Kidney capillary endothelial cell (primary cell): ENCODE measurements at regions not wholly inside any gene's neighbourhood (a gene's known extent, or its start where the extent isn't known, plus 50 kb on each side); places are given as distances from the start of the nearest gene placed in this dataset.
"Not testable (repeated sequence)": the region's sequence is repeated elsewhere in the genome, so short reads cannot be mapped to it uniquely, and the experiment has no call there.

Source experiments
- DNase-seq: peaks from one replicate; pipeline ENCODE4 v3.0.0-alpha.2; 2018; ENCODE audit warnings: low spot score

DNA sequence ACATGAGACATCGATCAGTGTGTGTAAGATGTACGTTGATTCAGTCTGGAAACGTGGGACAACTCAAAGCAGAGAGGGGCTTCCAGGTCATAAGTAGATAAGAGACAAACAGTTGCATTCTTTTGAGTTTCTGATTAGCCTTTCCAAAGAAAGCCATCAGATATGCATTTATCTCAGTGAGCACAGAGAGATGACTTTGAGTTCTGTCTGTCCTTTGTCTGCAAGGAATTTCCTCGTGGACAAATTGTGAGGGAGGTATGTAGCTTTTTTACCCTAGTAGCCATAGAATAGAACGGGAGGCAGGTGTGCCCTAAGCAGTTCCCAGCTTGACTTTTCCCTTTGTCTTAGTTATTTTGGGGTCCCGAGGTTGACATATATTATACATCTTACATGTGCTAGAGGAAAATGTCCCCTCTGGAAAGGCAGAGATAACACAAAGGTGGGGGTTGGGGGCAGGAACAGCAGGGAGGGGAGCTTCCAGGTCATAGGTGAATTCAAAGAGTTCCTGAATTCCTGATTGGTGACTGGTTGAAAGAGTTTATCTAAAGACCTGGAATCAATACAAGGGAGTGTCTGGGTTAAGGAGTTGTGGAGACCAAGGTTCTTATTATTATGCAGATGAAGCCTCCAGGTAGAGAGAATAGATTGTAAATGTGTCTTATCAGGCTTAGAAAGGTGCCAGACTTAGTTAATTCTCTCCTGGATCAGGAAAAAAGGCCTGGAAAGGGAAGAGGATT lies 237.0 kb downstream of the NFATC2 start:
- no peak for DNase-seq

DNA sequence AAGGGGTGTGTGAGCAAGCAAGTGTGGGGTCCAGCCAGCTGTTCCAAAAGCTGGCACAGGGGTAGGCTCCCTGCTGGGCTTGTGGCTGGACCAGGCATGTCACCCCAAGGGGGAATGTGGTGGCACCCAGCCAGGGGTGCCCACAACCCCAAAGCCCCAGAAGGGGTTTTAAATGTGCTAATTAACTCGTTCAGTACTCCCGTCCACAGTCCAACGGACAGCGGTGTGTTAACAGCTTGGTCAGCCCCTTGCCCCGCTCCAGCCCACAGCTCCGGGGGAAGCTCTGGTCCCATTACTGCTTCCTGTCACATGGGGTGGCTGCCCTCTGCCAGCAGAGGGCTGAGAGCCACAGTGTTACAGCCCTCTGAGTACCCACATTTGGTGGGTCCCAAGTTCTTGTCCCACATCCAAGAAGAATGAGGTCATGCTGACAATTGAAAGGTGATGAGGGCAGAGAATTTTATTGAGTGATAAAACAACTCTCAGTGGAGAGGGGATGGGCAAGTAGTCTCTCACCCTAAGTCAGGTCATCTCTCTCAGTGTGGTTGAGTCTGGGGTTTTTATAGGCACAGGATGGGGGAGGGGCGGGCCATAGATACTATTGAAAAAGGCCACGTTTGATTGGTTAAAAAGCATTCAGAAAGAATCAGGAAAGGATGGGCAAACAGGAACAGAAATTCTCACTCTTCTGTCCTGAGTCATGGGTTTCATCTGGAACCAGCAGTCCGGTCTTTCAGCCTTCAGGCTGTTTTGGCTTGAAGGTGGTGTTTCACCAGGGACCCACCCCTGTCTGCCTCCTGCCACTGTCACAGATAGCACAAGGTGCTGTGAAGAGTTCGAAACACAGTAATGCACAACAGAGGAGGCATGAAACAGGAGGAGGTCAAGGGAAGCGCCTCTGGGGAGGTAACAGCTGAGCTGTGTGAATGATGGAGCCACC lies 238.5 kb downstream of the NFATC2 start:
- no peak for DNase-seq

DNA sequence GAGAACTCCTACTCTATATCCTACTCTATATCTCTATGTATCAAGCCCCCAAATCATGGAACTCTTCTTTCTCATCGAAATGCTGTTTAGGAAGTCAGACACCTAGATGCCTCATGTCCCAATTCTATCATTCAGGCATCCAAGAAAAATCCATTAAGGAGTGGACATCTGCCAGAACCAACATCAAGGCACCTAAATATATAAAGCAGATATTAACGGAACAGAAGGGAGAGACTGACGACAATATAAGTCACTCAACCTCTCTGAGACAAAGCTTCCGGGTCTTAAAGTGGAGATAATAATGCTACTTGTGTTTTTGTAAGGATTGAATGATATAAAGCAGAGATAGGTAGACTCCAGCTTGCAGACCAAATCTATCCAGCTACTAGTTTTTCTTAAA lies 241.5 kb downstream of the NFATC2 start:
- DNase-seq, result no peak

DNA sequence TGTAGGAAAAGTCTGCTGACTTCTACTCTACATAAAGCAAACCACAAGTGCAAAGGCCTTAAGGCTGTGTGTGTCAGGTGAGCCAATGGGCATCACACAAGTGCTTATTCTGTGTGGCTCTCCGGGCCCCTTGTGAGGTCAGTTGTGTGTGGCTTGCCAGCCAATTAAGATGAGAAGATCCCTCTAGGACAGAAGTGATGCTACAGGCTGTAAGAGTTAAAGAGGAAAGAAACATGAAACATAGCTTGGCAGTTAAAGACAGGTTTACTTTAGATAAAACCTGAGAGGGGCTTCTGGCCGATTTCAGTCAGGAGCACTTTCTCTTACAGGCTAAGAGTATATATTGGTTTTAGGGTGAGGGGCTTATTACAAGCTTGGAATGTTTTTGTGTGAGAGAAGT lies 242.4 kb downstream of the NFATC2 start:
- DNase-seq, result no peak

DNA sequence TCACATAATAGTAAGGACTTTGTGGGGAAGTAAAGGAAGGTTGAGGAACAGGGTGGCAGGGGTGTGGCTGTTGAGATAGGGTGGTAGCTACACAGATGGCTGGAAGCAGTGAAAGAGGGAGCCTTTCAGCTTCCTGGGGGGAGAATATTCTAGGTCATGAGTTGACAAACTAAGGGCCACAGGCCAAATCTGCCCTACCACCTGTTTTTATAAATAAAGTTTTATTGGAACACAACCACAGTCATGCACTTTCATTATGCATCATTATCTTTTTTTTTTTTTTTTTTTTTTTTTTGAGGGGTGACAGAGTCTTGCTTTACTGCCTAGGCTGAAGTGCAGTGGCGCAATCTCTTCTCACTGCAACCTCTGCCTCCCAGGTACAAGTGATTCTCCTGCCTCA lies 243.1 kb downstream of the NFATC2 start:
- DNase-seq, result no peak

DNA sequence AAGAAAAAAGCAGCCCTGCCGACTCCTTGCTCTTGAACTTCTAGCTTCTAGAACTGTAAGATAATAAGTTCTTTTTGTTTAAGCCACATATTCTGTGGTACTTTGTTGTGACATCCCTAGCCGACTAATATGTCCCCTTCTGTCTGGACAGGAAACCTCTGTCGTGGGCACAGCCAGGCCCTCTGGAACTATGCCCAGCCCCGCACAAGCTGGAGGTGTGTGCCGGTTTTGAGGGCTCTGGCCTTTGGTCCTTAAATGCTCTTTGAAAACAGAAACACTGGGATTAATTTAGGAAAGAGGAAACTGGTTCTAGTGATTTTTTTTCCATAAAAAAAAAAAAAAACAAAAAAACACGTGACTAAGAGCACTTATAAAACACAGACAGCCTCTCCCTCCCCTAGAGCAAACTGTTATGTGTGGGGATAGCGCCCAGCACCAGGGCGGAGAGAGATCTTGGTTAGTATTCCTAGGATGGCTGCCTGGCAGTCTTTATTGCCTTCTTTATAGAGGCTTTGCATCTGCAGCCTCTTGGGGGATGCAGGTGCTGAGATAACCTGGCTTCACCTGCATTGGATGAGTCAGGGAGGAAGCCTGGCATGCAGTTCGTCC lies 244.3 kb downstream of the NFATC2 start:
- no peak for DNase-seq

DNA sequence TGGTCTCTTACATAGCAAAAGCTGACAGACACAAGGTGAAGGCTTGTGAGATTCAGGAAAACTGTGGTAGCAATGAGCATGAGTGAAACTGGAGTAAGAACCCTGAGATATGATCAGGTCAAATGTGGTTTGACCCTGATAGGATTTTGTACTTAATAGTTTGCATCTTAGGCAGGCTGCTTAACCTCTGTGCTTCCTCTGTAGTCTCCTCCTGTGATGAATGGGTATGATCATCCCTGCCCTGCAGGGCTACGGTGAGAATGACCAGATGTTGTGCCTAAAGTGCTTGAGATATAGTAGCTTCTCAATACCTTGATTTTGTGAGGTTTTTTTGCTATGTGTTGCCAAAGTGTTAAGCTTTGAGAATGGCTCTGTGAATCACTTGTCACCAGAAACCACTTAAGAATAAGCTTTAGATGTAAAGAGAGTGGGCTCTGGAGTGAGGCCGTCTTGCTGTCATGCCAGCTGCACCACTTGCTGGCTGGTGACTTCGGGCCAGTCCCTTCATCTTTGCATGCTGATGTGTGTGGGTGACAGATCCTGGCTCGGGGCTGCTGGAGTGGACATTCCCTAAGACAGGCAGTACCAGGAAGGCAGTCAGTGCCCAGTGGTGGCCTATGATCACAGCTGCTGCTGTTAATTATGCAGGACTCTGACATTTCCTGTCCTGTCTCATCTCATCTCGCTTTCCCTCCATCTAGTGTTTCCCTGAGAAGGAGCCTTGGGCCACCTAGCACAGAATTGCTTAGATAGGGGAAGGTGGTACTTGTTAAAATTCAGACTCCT lies 254.7 kb downstream of the NFATC2 start:
- DNase-seq, result no peak

DNA sequence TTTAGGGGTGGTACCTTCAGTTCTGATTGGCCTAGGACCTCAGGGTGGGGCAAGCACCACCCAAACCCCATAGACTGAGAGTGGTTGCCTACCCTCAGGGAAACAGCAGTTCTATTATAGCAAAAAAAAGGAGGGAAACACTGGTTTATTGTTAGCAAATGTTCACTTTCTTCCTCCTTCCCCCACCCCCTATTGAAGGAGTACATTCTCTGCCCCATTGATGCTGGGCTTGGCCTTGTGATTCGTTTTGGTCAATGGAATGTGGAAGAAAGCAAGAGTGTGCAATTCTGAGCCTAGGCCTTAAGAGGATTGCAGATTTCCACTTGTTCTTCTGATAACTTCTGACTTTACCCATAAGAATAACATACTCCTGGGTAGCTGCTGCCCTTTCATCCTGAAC lies 255.8 kb downstream of the NFATC2 start:
- no peak for DNase-seq

DNA sequence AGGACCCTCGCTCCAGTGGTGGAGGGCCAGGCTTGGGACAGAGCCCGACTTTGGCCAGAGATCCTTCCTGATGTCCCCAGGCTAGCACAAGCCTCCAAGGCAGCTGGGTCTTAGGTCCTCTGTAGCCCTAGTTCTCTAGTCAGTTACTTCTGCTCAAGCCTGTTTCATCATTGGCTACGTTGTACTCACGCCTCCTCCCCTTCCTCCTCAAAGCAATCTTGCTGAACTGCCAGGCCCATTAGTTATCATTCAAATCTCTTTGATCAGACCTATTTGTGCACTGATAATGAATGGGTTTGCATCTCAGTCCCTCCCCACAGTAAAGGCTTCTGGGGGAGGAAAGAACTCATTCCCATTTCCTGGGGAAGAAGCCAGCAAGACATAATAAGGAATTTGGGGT lies 256.8 kb downstream of the NFATC2 start:
- no peak for DNase-seq

DNA sequence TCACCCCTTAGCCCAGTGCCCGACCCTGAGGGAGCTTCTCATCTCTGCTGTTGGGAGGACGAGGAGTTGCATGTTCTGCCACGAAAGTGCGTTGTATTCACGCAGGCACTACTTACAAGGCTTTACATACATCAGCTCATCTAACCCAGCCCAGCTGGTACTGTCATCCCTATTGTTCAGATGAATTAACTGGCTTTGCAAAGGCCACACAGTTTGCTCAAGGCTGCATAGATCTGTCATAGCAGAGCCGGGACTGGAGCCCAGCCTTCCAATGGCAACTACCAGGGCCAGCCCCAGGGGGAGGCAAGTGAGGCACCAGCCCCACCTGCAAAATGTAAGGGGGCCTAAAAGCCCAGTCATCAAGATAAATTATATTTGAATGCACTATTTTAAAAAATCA lies 257.6 kb downstream of the NFATC2 start:
- no peak for DNase-seq

DNA sequence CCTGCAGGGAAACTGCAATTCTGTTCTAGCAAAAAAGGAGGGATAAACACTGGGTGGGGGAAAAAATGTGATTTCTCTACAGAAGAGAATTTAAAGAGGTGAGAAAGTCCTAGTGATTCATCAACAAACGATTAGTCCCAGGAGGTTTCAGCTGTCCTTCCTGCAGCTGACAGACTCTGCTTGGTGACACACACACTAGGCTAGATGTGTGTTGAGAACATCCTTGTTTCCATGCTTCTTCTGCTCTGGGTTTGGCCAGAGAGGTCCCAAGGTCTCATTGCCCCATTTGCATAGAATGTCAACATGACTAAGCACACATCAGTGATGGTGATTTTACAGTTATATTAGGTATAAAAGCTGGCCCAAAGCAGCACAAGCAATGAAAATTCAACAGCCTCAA lies 258.3 kb downstream of the NFATC2 start:
- DNase-seq, result no peak

DNA sequence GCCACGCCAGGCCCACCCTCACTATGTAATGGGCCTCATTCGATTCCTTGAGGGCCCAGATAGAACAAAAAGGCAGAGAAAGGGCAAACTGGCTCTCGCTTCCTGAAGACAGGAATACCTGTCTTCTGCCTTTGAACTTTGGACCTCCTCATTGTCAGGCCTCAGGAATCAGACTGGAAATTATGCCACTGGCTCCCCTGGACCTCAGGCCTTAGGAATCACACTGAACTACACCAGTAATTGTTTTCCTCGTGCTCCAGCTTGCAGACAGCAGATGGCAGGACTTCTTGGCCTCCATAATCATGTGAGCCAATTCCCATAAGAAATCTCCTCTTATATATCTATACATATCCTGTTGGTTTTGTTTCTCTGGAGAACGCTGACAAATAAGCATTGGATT lies 258.6 kb upstream of the KCNG1 start:
- no peak for DNase-seq

DNA sequence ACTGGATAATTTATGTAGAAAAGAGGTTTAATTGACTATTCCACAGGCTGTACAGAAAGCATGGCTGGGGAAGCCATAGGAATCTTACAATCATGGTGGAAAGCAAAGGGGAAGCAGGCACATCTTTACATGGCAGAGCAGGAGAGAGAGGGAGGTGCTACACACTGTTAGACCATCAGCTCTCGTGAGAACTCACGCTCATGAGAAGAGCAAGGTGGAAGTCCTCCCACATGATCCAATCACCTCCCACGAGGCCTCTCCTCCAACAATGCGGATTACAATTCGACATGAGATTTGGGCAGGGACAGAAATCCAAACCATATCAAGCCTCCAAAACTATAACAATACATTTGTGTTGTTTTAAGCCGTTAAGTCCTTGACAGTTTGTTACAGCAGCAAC lies 257.1 kb upstream of the KCNG1 start:
- DNase-seq, result no peak

DNA sequence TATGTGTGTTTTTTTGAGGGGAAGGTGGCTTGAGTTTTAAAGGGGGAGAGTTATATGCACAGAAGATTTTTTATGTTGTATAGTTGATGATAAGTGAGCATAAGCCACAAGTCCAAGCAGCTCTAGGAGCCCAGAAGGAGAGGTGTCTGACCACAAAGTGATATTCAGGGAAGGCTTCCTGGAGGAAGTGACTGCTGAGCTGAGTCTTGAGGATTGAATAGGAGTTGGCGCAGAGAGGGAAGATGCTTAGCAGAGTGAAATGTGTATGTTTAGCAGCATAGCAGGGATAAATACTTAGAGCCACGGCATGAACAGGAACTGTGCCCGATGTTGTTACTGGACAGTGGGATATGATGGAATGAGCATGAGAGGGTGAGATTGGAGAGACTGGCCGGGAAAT lies 255.1 kb upstream of the KCNG1 start:
- DNase-seq, result no peak

DNA sequence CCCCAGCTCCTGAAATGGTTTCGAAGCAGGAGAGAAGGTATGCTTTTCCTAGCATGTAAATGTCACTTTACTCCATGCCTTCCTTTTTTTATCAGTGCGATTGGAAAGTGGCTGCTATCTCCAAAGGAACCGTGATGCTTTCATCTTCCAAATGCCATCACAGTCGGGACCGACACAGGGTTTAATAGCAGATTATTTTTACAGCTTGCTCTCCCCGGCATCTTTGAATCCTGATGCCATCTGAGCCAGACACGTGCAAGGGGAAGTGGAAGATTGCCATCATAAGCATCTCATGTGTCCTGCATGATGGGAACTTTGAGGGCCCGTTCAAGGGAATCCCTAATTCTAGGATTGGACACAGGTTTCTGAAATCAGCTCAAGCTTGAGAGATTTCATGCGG lies 253.4 kb upstream of the KCNG1 start:
- DNase-seq, result no peak

DNA sequence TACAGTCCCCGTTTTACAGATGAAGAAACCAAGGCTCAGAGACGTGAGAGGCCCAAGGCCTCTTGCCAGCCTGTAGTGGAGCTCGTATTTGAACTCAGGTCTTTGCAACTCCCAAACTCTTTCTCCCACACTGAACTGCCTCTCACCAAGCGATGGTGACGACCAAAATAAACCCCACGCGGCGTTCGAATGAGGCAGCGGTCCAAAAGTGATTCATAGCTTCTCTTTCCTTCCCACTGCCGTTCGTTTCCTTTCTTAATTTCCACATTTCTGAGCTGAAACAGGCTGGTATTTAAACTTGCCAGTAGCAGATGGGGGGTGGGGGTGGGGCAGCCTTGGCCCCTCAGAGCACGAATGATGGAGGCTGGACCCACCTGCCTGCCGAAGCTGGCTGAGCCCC lies 252.9 kb upstream of the KCNG1 start:
- no peak for DNase-seq

DNA sequence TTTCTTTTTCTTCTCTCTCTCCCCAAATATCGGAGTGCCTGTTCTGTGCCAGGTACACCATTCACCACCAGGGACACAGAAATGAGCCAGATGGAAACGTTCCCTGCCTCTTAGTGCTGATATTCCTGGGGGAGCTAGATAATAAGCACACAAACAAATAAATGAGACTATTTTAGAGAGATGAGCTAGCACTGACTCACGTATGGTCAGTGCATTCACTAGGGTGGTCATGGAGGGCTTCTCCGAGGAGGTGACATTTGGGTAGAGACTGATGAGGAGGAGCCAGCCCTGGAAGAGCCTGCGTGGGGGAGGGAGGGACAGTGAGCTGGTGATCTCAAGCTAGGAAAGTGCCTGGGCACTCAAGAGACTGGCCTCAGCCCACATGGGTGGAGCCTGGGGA lies 252.3 kb upstream of the KCNG1 start:
- no peak for DNase-seq

DNA sequence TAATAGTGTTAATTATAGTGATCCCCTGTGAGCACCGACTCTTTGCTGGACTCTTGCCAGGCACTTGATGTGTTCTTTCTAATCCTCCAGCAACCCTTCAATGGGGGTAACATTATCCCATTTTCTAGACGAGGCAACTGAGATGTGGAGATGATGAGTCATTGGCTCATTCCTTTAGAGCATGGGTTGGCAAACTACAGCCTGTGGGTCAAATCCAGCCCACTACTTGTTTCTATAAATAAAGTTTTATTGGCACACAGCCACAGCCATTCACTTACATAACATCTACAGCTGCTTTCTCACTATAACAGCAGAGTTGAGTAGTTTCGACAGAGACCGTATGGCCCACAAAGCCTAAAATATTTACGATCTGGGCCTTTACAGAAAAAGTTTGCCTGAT lies 249.5 kb upstream of the KCNG1 start:
- no peak for DNase-seq

DNA sequence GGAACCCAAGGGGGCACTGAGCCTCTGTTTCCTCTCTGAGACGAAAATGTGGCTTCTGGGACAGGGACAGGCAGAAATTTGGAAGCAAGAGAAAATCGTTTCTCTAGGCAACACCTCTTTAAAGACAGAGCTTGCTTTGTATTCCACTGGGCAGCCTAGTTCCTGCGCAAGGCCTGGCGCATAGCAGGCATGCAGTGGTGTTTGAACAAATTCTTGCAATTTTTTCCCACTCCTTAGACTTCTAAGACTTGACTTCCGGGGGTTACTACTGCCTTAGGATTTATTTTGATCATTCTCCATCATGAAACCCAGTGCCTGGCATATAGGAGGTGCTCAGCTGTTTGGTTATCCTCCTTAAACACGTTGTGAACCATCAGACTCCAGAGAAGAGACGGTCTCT lies 249.0 kb upstream of the KCNG1 start:
- DNase-seq, result no peak

DNA sequence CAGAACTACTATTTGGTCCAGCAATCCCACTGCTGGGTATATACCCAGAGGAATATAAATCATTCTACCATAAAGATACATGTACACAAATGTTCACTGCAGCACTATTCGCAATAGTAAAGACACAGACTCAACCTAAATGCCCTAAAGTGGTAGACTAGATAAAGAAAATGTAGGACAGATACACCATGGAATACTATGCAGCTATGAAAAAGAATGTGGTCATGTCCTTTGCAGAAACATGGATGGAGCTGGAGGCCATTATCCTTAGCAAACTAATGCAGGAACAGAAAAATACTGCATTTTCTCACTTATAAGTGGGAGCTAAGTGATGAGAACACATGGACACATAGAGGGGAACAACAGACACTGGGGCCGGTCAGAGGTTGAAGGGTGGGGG lies 248.4 kb upstream of the KCNG1 start:
- not testable (repeated sequence) for DNase-seq

DNA sequence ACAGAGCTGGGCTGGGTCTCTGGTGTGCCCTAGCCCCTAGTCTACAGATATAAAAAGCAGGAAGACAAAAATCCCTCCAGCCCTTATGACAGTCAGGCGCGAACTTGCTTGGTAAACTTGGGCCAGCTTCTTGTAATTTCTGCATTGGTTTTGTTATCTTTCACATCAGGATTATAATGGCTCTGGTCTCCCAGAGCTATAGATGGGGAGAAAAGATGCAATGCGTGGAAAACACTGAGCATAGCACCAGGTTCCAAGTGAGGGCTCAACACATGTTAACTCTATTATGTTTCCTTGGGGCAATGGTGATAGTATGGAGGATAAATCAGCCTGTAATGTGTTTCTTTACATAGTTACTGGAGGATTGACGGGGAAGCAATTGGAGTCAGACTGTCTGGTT lies 246.8 kb upstream of the KCNG1 start:
- DNase-seq, result no peak

DNA sequence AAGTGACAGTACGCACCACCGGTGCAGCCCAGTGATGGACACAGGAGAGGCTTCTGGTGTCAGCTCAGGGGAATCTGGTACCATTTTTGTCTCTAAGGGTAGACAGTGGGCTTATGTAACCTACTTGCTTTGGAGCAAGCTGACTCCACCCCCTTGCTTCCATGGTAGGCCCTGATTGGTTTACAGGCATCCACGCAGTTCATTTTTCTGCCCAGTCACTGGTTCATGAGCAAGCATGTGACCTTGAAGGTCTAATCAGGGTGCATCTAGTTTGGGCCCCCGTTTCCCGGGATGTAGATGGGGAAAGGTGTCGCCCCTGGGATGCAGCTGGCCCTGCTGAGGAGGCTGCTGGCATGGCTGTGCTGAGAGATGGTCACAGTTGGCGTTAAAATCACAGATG lies 244.8 kb upstream of the KCNG1 start:
- DNase-seq, result no peak
